ENCODE measurements at regions not wholly inside any gene's neighbourhood (a gene's known extent, or its start where the extent isn't known, plus 50 kb on each side); places are given as distances from the start of the nearest gene placed in this dataset.

GRCh38 chr4:176545872-176546271, 226.1 kb downstream of the SPCS3 start:
- DNase-seq (ENCODE audit: low spot score) (no peak), ATAC-seq (ENCODE audit: insufficient number of reproducible peaks, low FRiP score, low read depth) (no peak)
- Histone ChIP-seq H3K36me3 (no peaks in the 10 kb centered on the region), H3K4me3 (no peak overlapping the region), H3K27me3 (replicated peaks; ENCODE audit: insufficient read depth) (no peaks in the 10 kb centered on the region), H3K27ac (no peak overlapping the region), H3K9me3 (no peaks in the 10 kb centered on the region), H3K4me1 (ENCODE audit: control insufficient read depth in 1 of 2, low read depth in 2 of 2) (peaks cover 0 to 7% of the 10 kb centered on the region in 2 donors)
- no peak for TF ChIP-seq CTCF (IDR thresholded peaks at IDR 0.05)

DNA sequence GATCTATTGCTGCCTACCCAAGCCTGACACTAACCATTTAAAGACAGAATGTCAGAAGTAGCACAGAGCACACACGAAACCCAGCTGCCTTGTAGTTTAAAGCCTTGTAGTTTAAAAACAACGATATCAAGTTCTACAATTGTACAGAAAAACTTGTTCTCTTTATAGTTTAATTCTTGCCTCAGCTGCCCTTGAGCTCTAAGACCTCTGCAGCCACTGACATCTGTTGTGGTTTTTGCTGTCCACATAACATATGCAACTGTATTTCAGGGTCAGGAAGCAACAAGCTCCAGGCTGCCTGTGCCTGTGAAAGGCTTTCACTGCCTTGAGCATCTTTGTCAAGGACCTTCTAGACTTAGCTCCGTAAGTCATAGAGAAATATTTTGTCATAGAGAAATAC, 227.2 kb downstream of the SPCS3 start:
- ATAC-seq (ENCODE audit: insufficient number of reproducible peaks, low FRiP score, low read depth), result no peak
- DNase-seq (ENCODE audit: low spot score), result no peak
- Histone ChIP-seq H3K36me3 (no peaks in the 10 kb centered on the region), H3K27ac (no peak overlapping the region), H3K4me1 (ENCODE audit: control insufficient read depth in 1 of 2, low read depth in 2 of 2) (peaks cover 0 to 7% of the 10 kb centered on the region in 2 donors), H3K4me3 (no peak overlapping the region), H3K27me3 (replicated peaks; ENCODE audit: insufficient read depth) (no peaks in the 10 kb centered on the region), H3K9me3 (peaks cover 5% of the 10 kb centered on the region)
- TF ChIP-seq CTCF (IDR thresholded peaks at IDR 0.05), result no peak

DNA sequence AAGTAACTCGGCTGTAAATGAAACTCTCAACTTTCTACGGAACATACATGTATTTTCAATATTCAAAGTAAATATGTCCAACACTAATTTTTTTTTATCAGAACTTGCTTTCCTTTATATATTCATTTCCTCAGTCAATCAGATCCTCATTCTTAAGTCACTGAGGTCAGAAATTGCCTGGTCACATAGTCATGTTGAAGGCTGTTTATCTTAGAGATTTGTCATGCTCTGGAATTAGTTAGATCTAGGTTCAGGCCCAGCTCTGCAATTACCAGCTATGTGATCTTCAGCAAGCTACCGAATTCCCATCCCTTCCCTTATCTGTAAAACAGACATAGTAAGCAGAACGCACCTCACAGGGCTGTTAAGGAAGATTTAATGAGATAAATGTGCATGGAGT, 228.8 kb downstream of the SPCS3 start:
- Histone ChIP-seq H3K36me3 (no peaks in the 10 kb centered on the region), H3K27me3 (replicated peaks; ENCODE audit: insufficient read depth) (no peaks in the 10 kb centered on the region), H3K9me3 (peaks cover 7% of the 10 kb centered on the region), H3K4me3 (no peak overlapping the region), H3K4me1 (ENCODE audit: control insufficient read depth in 1 of 2, low read depth in 2 of 2) (peaks cover 0 to 7% of the 10 kb centered on the region in 2 donors), H3K27ac (no peak overlapping the region)
- ATAC-seq (ENCODE audit: insufficient number of reproducible peaks, low FRiP score, low read depth), result no peak
- DNase-seq (ENCODE audit: low spot score), result no peak
- TF ChIP-seq CTCF (IDR thresholded peaks at IDR 0.05), result no peak

DNA sequence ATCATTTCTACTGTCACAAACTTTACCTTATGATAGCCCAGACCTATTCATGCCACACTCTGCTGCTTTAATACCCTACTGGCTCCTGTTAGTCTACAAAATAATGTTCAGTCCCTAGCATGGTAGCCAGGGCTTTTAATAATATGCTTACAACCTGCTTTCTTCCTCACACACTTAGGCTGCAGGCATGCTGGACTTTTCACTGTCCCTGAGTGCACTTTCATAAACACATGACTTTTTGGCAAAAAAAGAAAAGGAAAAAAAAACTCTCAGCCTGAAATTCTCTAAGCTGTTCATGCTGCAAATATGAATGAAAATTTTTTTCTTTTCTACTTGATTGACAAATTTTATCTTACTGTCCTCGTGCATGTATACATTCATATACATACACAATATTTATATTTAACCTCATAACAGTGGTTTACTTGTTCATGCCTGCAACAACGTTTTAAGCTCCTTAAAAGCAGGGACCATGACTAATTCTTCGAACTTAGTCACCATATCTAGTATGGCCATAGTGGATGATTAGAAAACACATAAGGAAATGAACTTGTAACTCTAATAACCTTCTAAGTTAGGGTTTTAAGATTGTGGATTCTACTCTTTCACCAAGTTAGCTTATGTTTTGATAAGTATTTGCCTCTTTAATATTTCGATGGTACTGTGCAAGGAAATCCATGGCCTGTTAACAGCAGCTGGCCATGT, 229.5 kb downstream of the SPCS3 start:
- H3K4me1 ChIP-seq (ENCODE audit: control insufficient read depth in 1 of 2, low read depth in 2 of 2), result peaks cover 0 to 7% of the 10 kb centered on the region in 2 donors
- no peak for TF ChIP-seq CTCF (IDR thresholded peaks at IDR 0.05)
- ATAC-seq (ENCODE audit: insufficient number of reproducible peaks, low FRiP score, low read depth) (no peak), DNase-seq (ENCODE audit: low spot score) (no peak)
- no peaks in the 10 kb centered on the region for H3K27me3 ChIP-seq (replicated peaks; ENCODE audit: insufficient read depth)
- no peak overlapping the region for H3K4me3 ChIP-seq
- H3K27ac ChIP-seq, result no peak overlapping the region
- H3K9me3 ChIP-seq, result peaks cover 7% of the 10 kb centered on the region
- H3K36me3 ChIP-seq, result no peaks in the 10 kb centered on the region

GRCh38 chr4:176558661-176559060, 234.1 kb downstream of the VEGFC start:
- no peak overlapping the region for H3K27ac ChIP-seq
- no peaks in the 10 kb centered on the region for H3K4me1 ChIP-seq (ENCODE audit: control insufficient read depth in 1 of 2, low read depth in 2 of 2)
- H3K36me3 ChIP-seq, result no peaks in the 10 kb centered on the region
- no peak overlapping the region for H3K4me3 ChIP-seq
- no peaks in the 10 kb centered on the region for H3K9me3 ChIP-seq
- H3K27me3 ChIP-seq (replicated peaks; ENCODE audit: insufficient read depth), result no peaks in the 10 kb centered on the region
- ATAC-seq (ENCODE audit: insufficient number of reproducible peaks, low FRiP score, low read depth) (no peak), DNase-seq (ENCODE audit: low spot score) (no peak)
- TF ChIP-seq CTCF (IDR thresholded peaks at IDR 0.05), result no peak
